GM23338 (cell line): ENCODE measurements at regions not wholly inside any gene's neighbourhood (a gene's known extent, or its start where the extent isn't known, plus 50 kb on each side); places are given as distances from the start of the nearest gene placed in this dataset.

Experiments used
- ATAC-seq: fragments of 200-7000 bp; cut with Tn5 transposase; 3 replicates; pipeline ENCODE4 v1.9.1; 2020
- DNase-seq: peaks from one replicate; pipeline ENCODE4 v3.0.0-alpha.2; 2015; ENCODE audit warnings: low spot score
- H2AFZ ChIP-seq: fragments of 200-600 bp; sonication (generic); 2 replicates; pipeline ENCODE4 v1.8.0; 2016; ENCODE audit warnings: antibody characterized with exemption, mild to moderate bottlenecking, moderate library complexity
- H3F3A ChIP-seq: fragments of 200-600 bp; sonication (generic); replicated peaks from 2 replicates; pipeline ENCODE4 v1.8.0; 2017; ENCODE audit warnings: antibody characterized with exemption, mixed run types, low read depth
- H3K27ac ChIP-seq: fragments of 200-600 bp; sonication (generic); 2 replicates; pipeline ENCODE4 v1.6.1; 2016; ENCODE audit warnings: low read depth
- H3K27me3 ChIP-seq: fragments of 200-600 bp; sonication (generic); 2 replicates; pipeline ENCODE4 v1.8.0; 2016; ENCODE audit warnings: mild to moderate bottlenecking, mixed run types, moderate library complexity; ENCODE audit not compliant: insufficient read depth
- H3K36me3 ChIP-seq: fragments of 200-600 bp; sonication (generic); 2 replicates; pipeline ENCODE4 v1.8.0; 2016; ENCODE audit warnings: mild to moderate bottlenecking; ENCODE audit not compliant: insufficient read depth
- H3K4me1 ChIP-seq: fragments of 200-600 bp; sonication (generic); 2 replicates; pipeline ENCODE4 v1.8.0; 2016; ENCODE audit warnings: mild to moderate bottlenecking, moderate library complexity; ENCODE audit not compliant: insufficient read depth
- H3K4me2 ChIP-seq: fragments of 200-600 bp; sonication (generic); 2 replicates; pipeline ENCODE4 v1.7.1; 2017; ENCODE audit warnings: mixed run types
- H3K4me3 ChIP-seq: fragments of 200-600 bp; sonication (generic); 2 replicates; pipeline ENCODE4 v1.6.1; 2016; ENCODE audit warnings: mixed run types
- H3K79me2 ChIP-seq: fragments of 200-600 bp; sonication (generic); replicated peaks from 2 replicates; pipeline ENCODE4 v1.8.0; 2017; ENCODE audit warnings: mild to moderate bottlenecking; ENCODE audit not compliant: insufficient read depth
- H3K9me2 ChIP-seq: fragments of 200-600 bp; sonication (generic); 2 replicates; pipeline ENCODE4 v1.8.0; 2017; ENCODE audit not compliant: insufficient read depth
- H4K20me1 ChIP-seq: fragments of 200-600 bp; sonication (generic); replicated peaks from 2 replicates; pipeline ENCODE4 v1.8.0; 2017; ENCODE audit warnings: mild to moderate bottlenecking; ENCODE audit not compliant: insufficient read depth
- H3K27ac Mint-ChIP-seq: 2 replicates; pipeline ENCODE4 v1.8.0; 2020; ENCODE audit warnings: inconsistent platforms, mild to moderate bottlenecking, moderate library complexity, mixed read lengths
- H3K27me3 Mint-ChIP-seq: 3 replicates; pipeline ENCODE4 v1.8.0; 2022; ENCODE audit warnings: low read depth, mild to moderate bottlenecking, moderate library complexity, mixed read lengths, inconsistent platforms; ENCODE audit not compliant: insufficient read depth, poor library complexity
- H3K36me3 Mint-ChIP-seq: 3 replicates; pipeline ENCODE4 v1.8.0; 2021; ENCODE audit warnings: low read depth, mild to moderate bottlenecking, inconsistent platforms, moderate library complexity, mixed read lengths
- H3K4me1 Mint-ChIP-seq: 3 replicates; pipeline ENCODE4 v1.8.0; 2020; ENCODE audit warnings: mild to moderate bottlenecking, inconsistent platforms, mixed read lengths
- H3K4me3 Mint-ChIP-seq: 3 replicates; pipeline ENCODE4 v1.8.0; 2021; ENCODE audit warnings: moderate library complexity, mild to moderate bottlenecking, inconsistent platforms, mixed read lengths
- H3K9me3 Mint-ChIP-seq: 3 replicates; pipeline ENCODE4 v1.8.0; 2020; ENCODE audit warnings: moderate library complexity, mild to moderate bottlenecking, inconsistent platforms, mixed read lengths
- EZH2 ChIP-seq: fragments of 200-600 bp; sonication (generic); IDR thresholded peaks from one replicate; pipeline ENCODE4 v1.8.0; 2017; ENCODE audit warnings: antibody characterized with exemption, mild to moderate bottlenecking, low read depth; ENCODE audit not compliant: unreplicated experiment
- EZH2phosphoT487 ChIP-seq: fragments of 200-600 bp; sonication (generic); IDR thresholded peaks from one replicate; pipeline ENCODE4 v1.8.1; 2018; ENCODE audit warnings: antibody characterized with exemption; ENCODE audit not compliant: unreplicated experiment
- ZNF462 ChIP-seq: fragments of 250-450 bp; sonication (Bioruptor Pico); IDR thresholded peaks from 2 replicates; pipeline ENCODE4 v1.5.0; 2020; ENCODE audit warnings: mild to moderate bottlenecking, moderate library complexity

- no peak overlapping the region for H3K27ac ChIP-seq
- H3K79me2 ChIP-seq: no peaks in the 10 kb centered on the region
- H4K20me1 ChIP-seq: no peaks in the 10 kb centered on the region
- TF ChIP-seq ZNF462: no peak
- Mint-ChIP-seq H3K4me1 (no peaks in the 10 kb centered on the region), H3K27ac (no peak overlapping the region), H3K36me3 (no peaks in the 10 kb centered on the region), H3K9me3 (0 out of 3 replicates have a peak, but pooled peaks cover 2% of the 10 kb centered on the region), H3K4me3 (no peak overlapping the region), H3K27me3 (no peaks in the 10 kb centered on the region)
- H3K4me3 ChIP-seq: no peak overlapping the region
- H3F3A ChIP-seq: no peaks in the 10 kb centered on the region
- no peak for ATAC-seq
- no peaks in the 10 kb centered on the region for H3K4me1 ChIP-seq
- no peak for DNase-seq
- H3K27me3 ChIP-seq: no peaks in the 10 kb centered on the region
- no peaks in the 10 kb centered on the region for H3K9me2 ChIP-seq
- no peak overlapping the region for H3K4me2 ChIP-seq
- H3K36me3 ChIP-seq: no peaks in the 10 kb centered on the region
- no peak overlapping the region for H2AFZ ChIP-seq
These were observed 142.4 kb downstream of the DACT1 start for GRCh38 chr14:58780185-58780584.

GRCh38 chr14:58780605-58781004, 142.8 kb downstream of the DACT1 start:
- no peaks in the 10 kb centered on the region for H3K27me3 ChIP-seq
- Mint-ChIP-seq H3K27ac (no peak overlapping the region), H3K36me3 (no peaks in the 10 kb centered on the region), H3K4me3 (no peak overlapping the region), H3K4me1 (no peaks in the 10 kb centered on the region), H3K9me3 (no peaks in the 10 kb centered on the region), H3K27me3 (no peaks in the 10 kb centered on the region)
- no peak overlapping the region for H2AFZ ChIP-seq
- H3K4me2 ChIP-seq: no peak overlapping the region
- H3K4me1 ChIP-seq: no peaks in the 10 kb centered on the region
- H3K79me2 ChIP-seq: no peaks in the 10 kb centered on the region
- H3K4me3 ChIP-seq: no peak overlapping the region
- no peaks in the 10 kb centered on the region for H3F3A ChIP-seq
- ATAC-seq: no peak
- no peak overlapping the region for H3K27ac ChIP-seq
- TF ChIP-seq EZH2 (no peak), EZH2phosphoT487 (no peak)
- H3K9me2 ChIP-seq: no peaks in the 10 kb centered on the region
- H3K36me3 ChIP-seq: no peaks in the 10 kb centered on the region
- H4K20me1 ChIP-seq: no peaks in the 10 kb centered on the region
- DNase-seq: no peak
